H1 (cell line): ENCODE measurements at regions not wholly inside any gene's neighbourhood (a gene's known extent, or its start where the extent isn't known, plus 50 kb on each side); places are given as distances from the start of the nearest gene placed in this dataset.

Experiments
- CTCF ChIA-PET: fragments of 300-600 bp; sonication (Branson Sonifier 250); formaldehyde crosslinking; loops from one replicate; lab custom pipeline; 2021; ENCODE audit not compliant: partially characterized antibody; lab: Charles Lee
- POLR2A ChIA-PET: fragments of 300-600 bp; sonication (Branson Sonifier 250); formaldehyde crosslinking; loops from one replicate; lab custom pipeline; 2021; ENCODE audit warnings: inconsistent platforms; ENCODE audit not compliant: partially characterized antibody; lab: Charles Lee
- DNase-seq, 2 experiments: peaks; one replicate each; pipeline versions ENCODE4 v3.0.0 to v3.0.0-alpha.2; 2010 to 2022; ENCODE audit warnings: low spot score in 2 of 2, low read depth in 1 of 2, mixed read lengths in 1 of 2
- FAIRE-seq: peaks from 2 replicates; lab custom pipeline; 2011; peaks lifted over from hg19 to GRCh38; lab: Jason Lieb, UNC
- H2AFZ ChIP-seq: 2 replicates; pipeline ENCODE4 v1.8.1; 2012; ENCODE audit warnings: low read length, inconsistent platforms
- H2AK5ac ChIP-seq: 2 replicates; pipeline ENCODE4 v1.6.1; 2013; ENCODE audit warnings: low read depth, low read length
- H2BK120ac ChIP-seq: replicated peaks from 2 replicates; pipeline ENCODE3; 2013; ENCODE audit warnings: low read depth, low read length, inconsistent platforms
- H2BK12ac ChIP-seq: 2 replicates; pipeline ENCODE4 v1.6.1; 2013; ENCODE audit warnings: low read depth, low read length
- H2BK15ac ChIP-seq: 2 replicates; pipeline ENCODE4 v1.6.1; 2013; ENCODE audit warnings: low read length
- H2BK20ac ChIP-seq: 2 replicates; pipeline ENCODE4 v1.6.1; 2013; ENCODE audit warnings: low read length
- H2BK5ac ChIP-seq: 2 replicates; pipeline ENCODE4 v1.6.1; 2013; ENCODE audit warnings: low read depth, low read length
- H3K14ac ChIP-seq: 2 replicates; pipeline ENCODE4 v1.6.1; 2013; ENCODE audit warnings: inconsistent platforms; ENCODE audit not compliant: insufficient read length
- H3K18ac ChIP-seq: 2 replicates; pipeline ENCODE4 v1.6.1; 2013; ENCODE audit warnings: low read length; ENCODE audit errors: extremely low read depth
- H3K23ac ChIP-seq: 2 replicates; pipeline ENCODE4 v1.6.1; 2013; ENCODE audit warnings: inconsistent platforms; ENCODE audit not compliant: insufficient read length
- H3K23me2 ChIP-seq: 2 replicates; pipeline ENCODE4 v1.6.1; 2013; ENCODE audit warnings: low read depth, low read length
- H3K27ac ChIP-seq: 2 replicates; pipeline ENCODE4 v1.6.1; 2011; ENCODE audit warnings: low read depth, low read length, inconsistent platforms
- H3K27me3 ChIP-seq, 4 experiments: replicated peaks in 1 of 4; 1 replicate in 1 of 4; 2 replicates in 3 of 4; pipeline versions ENCODE4 v1.6.1 to v1.8.1; 2011 to 2013; ENCODE audit warnings: low read length in 3 of 4, mild to moderate bottlenecking in 3 of 4, inconsistent platforms in 2 of 4, mixed read lengths in 2 of 4, moderate library complexity in 1 of 4; ENCODE audit not compliant: control insufficient read depth in 3 of 4, insufficient read depth in 3 of 4; ENCODE audit errors: extremely low read depth in 1 of 4
- H3K36me3 ChIP-seq, 4 experiments: 2 replicates each; pipeline versions ENCODE4 v1.6.1 to v1.8.1; 2011 to 2013; ENCODE audit warnings: mild to moderate bottlenecking in 4 of 4, low read length in 3 of 4, moderate library complexity in 2 of 4, control low read depth in 1 of 4, inconsistent platforms in 1 of 4; ENCODE audit not compliant: insufficient read depth in 4 of 4, control insufficient read depth in 2 of 4
- H3K4ac ChIP-seq: replicated peaks from 2 replicates; pipeline ENCODE3; 2013; ENCODE audit warnings: low read length, low read depth, mixed read lengths, inconsistent platforms; ENCODE audit not compliant: insufficient read length
- H3K4me1 ChIP-seq, 4 experiments: replicated peaks in 1 of 4; 1 replicate in 1 of 4; 2 replicates in 3 of 4; pipeline versions ENCODE4 v1.6.1 to v1.8.1; 2011 to 2013; ENCODE audit warnings: low read length in 3 of 4, inconsistent platforms in 2 of 4, mixed read lengths in 1 of 4; ENCODE audit not compliant: insufficient read depth in 4 of 4, control insufficient read depth in 3 of 4
- H3K4me2 ChIP-seq, 2 experiments: 2 replicates each; pipeline versions ENCODE4 v1.6.1 to v1.8.1; 2011 to 2013; ENCODE audit warnings: low read depth in 2 of 2, low read length in 2 of 2, control low read depth in 1 of 2, inconsistent platforms in 1 of 2, mild to moderate bottlenecking in 1 of 2; ENCODE audit not compliant: insufficient read depth in 1 of 2
- H3K4me3 ChIP-seq, 4 experiments: fragments of 200-600, 300-600 bp in 1 of 4; sonication (generic), shearing (Covaris generic), sonication (Bioruptor Twin) in 1 of 4; 2 replicates each; pipeline versions ENCODE4 v1.5.1 to v1.8.1; 2011 to 2016; ENCODE audit warnings: low read length in 4 of 4, low read depth in 3 of 4, control low read depth in 2 of 4, inconsistent platforms in 2 of 4, mild to moderate bottlenecking in 2 of 4, mixed read lengths in 1 of 4, moderate library complexity in 1 of 4; ENCODE audit not compliant: insufficient read depth in 2 of 4; ENCODE audit errors: extremely low read depth in 1 of 4
- H3K56ac ChIP-seq: replicated peaks from 2 replicates; pipeline ENCODE3; 2013; ENCODE audit warnings: low read depth, mild to moderate bottlenecking, mixed read lengths, low read length, inconsistent platforms; ENCODE audit not compliant: insufficient read length
- H3K79me1 ChIP-seq: 2 replicates; pipeline ENCODE4 v1.6.1; 2013; ENCODE audit warnings: low read depth, low read length, control low read depth
- H3K79me2 ChIP-seq, 2 experiments: 2 replicates each; pipeline versions ENCODE4 v1.6.1 to v1.8.1; 2012 to 2013; ENCODE audit warnings: low read length in 2 of 2, mild to moderate bottlenecking in 2 of 2, inconsistent platforms in 1 of 2; ENCODE audit not compliant: insufficient read depth in 2 of 2, control insufficient read depth in 1 of 2
- H3K9ac ChIP-seq, 4 experiments: replicated peaks in 1 of 4; 1 replicate in 1 of 4; 2 replicates in 3 of 4; pipeline versions ENCODE4 v1.6.1 to v1.8.1; 2011 to 2013; ENCODE audit warnings: low read depth in 3 of 4, low read length in 3 of 4, control low read depth in 2 of 4, mild to moderate bottlenecking in 2 of 4, moderate library complexity in 2 of 4, inconsistent platforms in 1 of 4; ENCODE audit errors: extremely low read depth in 1 of 4
- H3K9me3 ChIP-seq, 2 experiments: 2 replicates each; pipeline versions ENCODE4 v1.6.1 to v1.8.1; 2012 to 2013; ENCODE audit warnings: mild to moderate bottlenecking in 2 of 2, moderate library complexity in 2 of 2, control low read depth in 1 of 2, inconsistent platforms in 1 of 2, low read depth in 1 of 2, low read length in 1 of 2, mixed read lengths in 1 of 2; ENCODE audit not compliant: insufficient read depth in 2 of 2
- H4K20me1 ChIP-seq, 2 experiments: replicated peaks in 1 of 2; 2 replicates each; pipeline versions ENCODE3 to v1.8.1; 2011 to 2013; ENCODE audit warnings: inconsistent platforms in 2 of 2, low read length in 2 of 2, mild to moderate bottlenecking in 1 of 2; ENCODE audit not compliant: insufficient read depth in 2 of 2, control insufficient read depth in 1 of 2
- H4K5ac ChIP-seq: 2 replicates; pipeline ENCODE4 v1.6.1; 2013; ENCODE audit warnings: low read length, low read depth, mixed read lengths, inconsistent platforms; ENCODE audit not compliant: insufficient read length
- H4K8ac ChIP-seq: 2 replicates; pipeline ENCODE4 v1.8.0; 2013; ENCODE audit warnings: mild to moderate bottlenecking, moderate library complexity, low read length, inconsistent platforms; ENCODE audit not compliant: insufficient read depth; ENCODE audit errors: extremely low read depth
- H4K91ac ChIP-seq: replicated peaks from 2 replicates; pipeline ENCODE3; 2013; ENCODE audit warnings: low read length, mixed read lengths, inconsistent platforms; ENCODE audit not compliant: insufficient read length
- BACH1 ChIP-seq: IDR thresholded peaks from 2 replicates; pipeline ENCODE4 v1.6.1; 2012; ENCODE audit warnings: low read length, improper control_type of control experiment
- CREB1 ChIP-seq: IDR thresholded peaks from 2 replicates; pipeline ENCODE4 v1.6.1; 2012; ENCODE audit warnings: inconsistent platforms
- GTF2F1 ChIP-seq: IDR thresholded peaks from 2 replicates; pipeline ENCODE4 v1.6.1; 2012; ENCODE audit warnings: low read depth, low read length, improper control_type of control experiment, borderline replicate concordance
- NRF1 ChIP-seq: IDR thresholded peaks from 2 replicates; pipeline ENCODE4 v1.6.1; 2011; ENCODE audit warnings: mild to moderate bottlenecking, low read depth, low read length, improper control_type of control experiment
- SRF ChIP-seq: IDR thresholded peaks from 2 replicates; pipeline ENCODE4 v1.6.1; 2011; ENCODE audit warnings: mild to moderate bottlenecking, low read depth, low read length, moderate library complexity
- TAF7 ChIP-seq: optimal IDR thresholded peaks from 2 replicates; pipeline ENCODE3; 2011; ENCODE audit warnings: low read depth, mild to moderate bottlenecking, inconsistent platforms, low read length, moderate library complexity, borderline replicate concordance
- YY1 ChIP-seq: IDR thresholded peaks from 2 replicates; pipeline ENCODE4 v1.6.1; 2011; ENCODE audit warnings: low read depth, mild to moderate bottlenecking, low read length
- ZNF274 ChIP-seq: IDR thresholded peaks from 2 replicates; pipeline ENCODE4 v1.7.0; 2012; ENCODE audit warnings: low read length, borderline replicate concordance; ENCODE audit errors: extremely low read depth
- WGBS, 2 experiments: shearing (Covaris generic) in 1 of 2; methylation state at CpG; one replicate each; pipeline versions ENCODE4 v1.1.6 to v1.1.7; 2013 to 2015; ENCODE audit warnings: low lambda C conversion rate in 2 of 2, mixed read lengths in 2 of 2, inconsistent platforms in 1 of 2, low coverage in 1 of 2, missing lambda C conversion rate in 1 of 2; ENCODE audit not compliant: insufficient replicate concordance in 2 of 2, insufficient coverage in 1 of 2, insufficient read length in 1 of 2; ENCODE audit errors: extremely low coverage in 1 of 2, missing lambda C conversion rate in 1 of 2; 5-methylcytosine and 5-hydroxymethylcytosine counted together
- TF ChIP-seq, protein P1 (sequence below): IDR thresholded peaks from 2 replicates; pipeline ENCODE4 v1.6.1; 2012; ENCODE audit warnings: inconsistent platforms
- TF ChIP-seq, protein P2 (sequence below): IDR thresholded peaks from 2 replicates; pipeline ENCODE4 v1.6.1; 2011; ENCODE audit warnings: low read depth, mild to moderate bottlenecking, low read length; ENCODE audit not compliant: insufficient read depth

DNA sequence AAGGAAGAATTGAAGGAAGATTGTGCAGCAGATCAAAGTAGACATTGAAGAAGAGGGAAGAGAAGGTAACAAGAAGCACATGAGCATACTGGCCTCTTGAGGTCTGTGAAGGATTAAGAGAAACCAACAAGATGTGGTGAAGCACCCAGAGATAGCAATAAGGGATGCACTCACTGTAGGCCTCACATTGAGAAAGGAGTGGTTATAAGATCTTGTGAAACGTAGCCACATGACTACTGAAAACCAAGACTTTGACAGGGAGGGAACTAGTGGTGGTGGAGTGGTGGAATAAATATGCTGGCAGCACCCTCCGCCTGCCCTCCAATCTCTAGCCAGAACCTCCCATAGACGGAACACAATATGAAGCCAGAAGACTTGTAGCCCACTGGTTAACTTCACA, 651.2 kb downstream of the DIPK2A start (continued):
- TF ChIP-seq TAF7, result no peak
- TF ChIP-seq, all 59 proteins: peak for 0

DNA sequence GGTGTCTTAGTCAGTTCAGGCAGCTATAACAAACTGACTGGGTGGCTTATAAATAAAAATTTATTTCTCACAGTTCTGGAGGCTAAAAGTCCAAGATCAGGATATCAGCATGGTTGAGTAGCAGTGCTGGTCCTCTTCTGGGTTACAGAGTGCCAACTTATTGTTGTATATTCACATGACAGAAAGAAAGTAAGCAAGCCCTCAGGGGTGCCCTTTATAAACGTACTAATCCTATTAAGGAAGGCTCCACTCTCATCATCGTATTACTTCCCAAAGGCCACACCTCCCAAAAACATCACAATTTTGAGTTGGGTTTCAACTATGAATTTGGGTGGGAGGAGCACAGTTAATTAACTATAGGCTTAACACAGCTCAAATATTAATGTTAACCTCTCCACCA, 653.0 kb downstream of the DIPK2A start:
- Histone ChIP-seq H4K20me1 (no peaks in the 10 kb centered on the region), H4K5ac (no peak overlapping the region), H3K23ac (no peak overlapping the region), H3K79me2 (no peaks in the 10 kb centered on the region), H3K56ac (no peak overlapping the region), H3K4me2 (no peak overlapping the region), H3K14ac (no peak overlapping the region), H3K9ac (no peak overlapping the region), H3K4ac (no peak overlapping the region), H3K18ac (no peak overlapping the region), H4K8ac (no peak overlapping the region), H2BK120ac (no peak overlapping the region), H3K9me3 (no peaks in the 10 kb centered on the region; a peak in 1 of 4 replicates), H4K91ac (no peak overlapping the region), H2BK20ac (no peak overlapping the region), H3K27me3 (no peaks in the 10 kb centered on the region), H2AFZ (no peak overlapping the region), H2BK15ac (no peak overlapping the region), H3K23me2 (no peaks in the 10 kb centered on the region), H3K4me3 (no peak overlapping the region), H2BK5ac (no peak overlapping the region), H2BK12ac (no peak overlapping the region), H3K4me1 (no peaks in the 10 kb centered on the region), H2AK5ac (no peak overlapping the region), H3K27ac (no peak overlapping the region), H3K36me3 (no peaks in the 10 kb centered on the region; a peak in 1 of 8 replicates), H3K79me1 (no peaks in the 10 kb centered on the region)
- no peak for DNase-seq
- no peak for FAIRE-seq
- 89% methylated on average over 2 of the region's 2 CpGs; no CpG with 5 or more reads in 1 of the 2 experiments for WGBS, 2 experiments
- CTCF ChIA-PET, result no interaction called here
- POLR2A ChIA-PET, result no interaction called here
- TF ChIP-seq, protein P1, sequence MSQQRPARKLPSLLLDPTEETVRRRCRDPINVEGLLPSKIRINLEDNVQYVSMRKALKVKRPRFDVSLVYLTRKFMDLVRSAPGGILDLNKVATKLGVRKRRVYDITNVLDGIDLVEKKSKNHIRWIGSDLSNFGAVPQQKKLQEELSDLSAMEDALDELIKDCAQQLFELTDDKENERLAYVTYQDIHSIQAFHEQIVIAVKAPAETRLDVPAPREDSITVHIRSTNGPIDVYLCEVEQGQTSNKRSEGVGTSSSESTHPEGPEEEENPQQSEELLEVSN, result no peak
- no peak for TF ChIP-seq YY1
- no peak for TF ChIP-seq NRF1
- TF ChIP-seq CREB1, result no peak
- TF ChIP-seq SRF, result no peak
- TF ChIP-seq ZNF274, result no peak
- TF ChIP-seq BACH1, result no peak
- no peak for TF ChIP-seq GTF2F1
- TF ChIP-seq, protein P2, sequence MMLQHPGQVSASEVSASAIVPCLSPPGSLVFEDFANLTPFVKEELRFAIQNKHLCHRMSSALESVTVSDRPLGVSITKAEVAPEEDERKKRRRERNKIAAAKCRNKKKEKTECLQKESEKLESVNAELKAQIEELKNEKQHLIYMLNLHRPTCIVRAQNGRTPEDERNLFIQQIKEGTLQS, result no peak
